HCT116 (cell line): ENCODE measurements at regions not wholly inside any gene's neighbourhood (a gene's known extent, or its start where the extent isn't known, plus 50 kb on each side); places are given as distances from the start of the nearest gene placed in this dataset.

ENCODE experiments used
- ATAC-seq: fragments of 200-7000 bp; cut with Tn5 transposase; 2 replicates; pipeline ENCODE4 v1.9.1; 2020; ENCODE audit warnings: mild to moderate bottlenecking, moderate library complexity
- BruUV-seq: library from RNA; stranded (reverse); fragments of 400-500 nt; replicated peaks from 2 replicates; lab custom pipeline; 2021; lab: Mats Ljungman, UMichigan
- CTCF ChIA-PET: fragments of 300-600 bp; sonication (Branson Sonifier 250); formaldehyde crosslinking; loops from one replicate; lab custom pipeline; 2021; ENCODE audit warnings: antibody characterized with exemption; lab: Charles Lee
- POLR2A ChIA-PET: fragments of 300-600, 350-600 bp; sonication (Branson Sonifier 250); formaldehyde crosslinking; loops from one replicate; lab custom pipeline; 2021; ENCODE audit warnings: antibody characterized with exemption; lab: Charles Lee
- RAD21 ChIA-PET, 2 experiments: fragments of 300-600 bp; sonication (Branson Sonifier 250); formaldehyde crosslinking; loops; one replicate each; lab custom pipeline; 2023; ENCODE audit warnings: low total read pairs in 2 of 2; ENCODE audit not compliant: uncharacterized antibody in 2 of 2, unreplicated experiment in 2 of 2, low non-redundant PET in 1 of 2; lab: Charles Lee
- DNase-seq: peaks from one replicate; pipeline ENCODE4 v3.0.0-alpha.2; 2010; ENCODE audit warnings: low read depth, low spot score
- H2AFZ ChIP-seq: fragments of 200-600 bp; shearing (Covaris generic), sonication (generic); 2 replicates; pipeline ENCODE4 v1.6.1; 2017; ENCODE audit warnings: low read depth, mixed run types, mixed read lengths, antibody characterized with exemption, low read length; ENCODE audit not compliant: poor library complexity, severe bottlenecking
- H3K27ac ChIP-seq: 2 replicates; pipeline ENCODE4 v1.5.1; 2012; ENCODE audit warnings: low read depth, low read length
- H3K27me3 ChIP-seq: fragments of 200-600 bp; sonication (generic); 2 replicates; pipeline ENCODE4 v1.6.1; 2016; ENCODE audit warnings: mixed run types, low read length, mixed read lengths; ENCODE audit not compliant: insufficient read depth
- H3K36me3 ChIP-seq, 2 experiments: fragments of 200-500 bp in 1 of 2; fragments of 200-600 bp in 1 of 2; sonication (Bioruptor generic) in 1 of 2; sonication (generic) in 1 of 2; 2 replicates each; pipeline versions ENCODE4 v1.5.1 to v1.6.1; 2014 to 2016; ENCODE audit warnings: low read length in 2 of 2, inconsistent platforms in 1 of 2, mixed read lengths in 1 of 2, mixed run types in 1 of 2; ENCODE audit not compliant: insufficient read depth in 2 of 2, control insufficient read depth in 1 of 2
- H3K4me1 ChIP-seq, 2 experiments: fragments of 200-600 bp in 1 of 2; sonication (generic) in 1 of 2; 2 replicates each; pipeline versions ENCODE4 v1.5.1 to v1.6.1; 2012 to 2017; ENCODE audit warnings: low read length in 2 of 2, inconsistent platforms in 1 of 2, mild to moderate bottlenecking in 1 of 2, mixed read lengths in 1 of 2, mixed run types in 1 of 2, moderate library complexity in 1 of 2; ENCODE audit not compliant: insufficient read depth in 2 of 2, control insufficient read depth in 1 of 2
- H3K4me2 ChIP-seq: fragments of 200-600 bp; sonication (generic); 2 replicates; pipeline ENCODE4 v1.6.1; 2017; ENCODE audit warnings: mixed run types, low read length, mixed read lengths
- H3K4me3 ChIP-seq, 2 experiments: fragments of 200-600 bp in 1 of 2; sonication (generic) in 1 of 2; replicated peaks in 1 of 2; 2 replicates each; pipeline ENCODE4 v1.5.1; 2011 to 2016; ENCODE audit warnings: low read length in 2 of 2, control low read depth in 1 of 2, low read depth in 1 of 2, mild to moderate bottlenecking in 1 of 2, mixed read lengths in 1 of 2, mixed run types in 1 of 2
- H3K79me2 ChIP-seq: fragments of 200-600 bp; sonication (generic); 2 replicates; pipeline ENCODE4 v1.6.1; 2017; ENCODE audit warnings: mild to moderate bottlenecking, mixed run types, low read length, moderate library complexity, mixed read lengths; ENCODE audit not compliant: insufficient read depth
- H3K9ac ChIP-seq: fragments of 200-600 bp; sonication (generic); 2 replicates; pipeline ENCODE4 v1.6.1; 2016; ENCODE audit warnings: low read length, mixed read lengths
- H3K9me2 ChIP-seq: fragments of 200-600 bp; sonication (generic), shearing (Covaris generic); 2 replicates; pipeline ENCODE4 v1.6.1; 2017; ENCODE audit warnings: mixed run types, mild to moderate bottlenecking, moderate library complexity; ENCODE audit not compliant: insufficient read depth
- H3K9me3 ChIP-seq, 2 experiments: fragments of 200-500 bp in 1 of 2; fragments of 200-600 bp in 1 of 2; sonication (Bioruptor generic) in 1 of 2; sonication (generic) in 1 of 2; 2 replicates each; pipeline ENCODE4 v1.6.1; 2014 to 2017; ENCODE audit warnings: low read length in 2 of 2, mixed read lengths in 2 of 2, inconsistent platforms in 1 of 2, low read depth in 1 of 2, mild to moderate bottlenecking in 1 of 2, mixed run types in 1 of 2, moderate library complexity in 1 of 2; ENCODE audit not compliant: control insufficient read depth in 1 of 2, insufficient read depth in 1 of 2
- H4K20me1 ChIP-seq: fragments of 200-600 bp; sonication (generic), shearing (Covaris generic); 2 replicates; pipeline ENCODE4 v1.6.1; 2017; ENCODE audit warnings: mixed run types, mild to moderate bottlenecking, moderate library complexity; ENCODE audit not compliant: insufficient read depth
- ATF3 ChIP-seq: IDR thresholded peaks from 2 replicates; pipeline ENCODE4 v1.6.1; 2012
- EGR1 ChIP-seq: IDR thresholded peaks from 2 replicates; pipeline ENCODE4 v1.6.1; 2012; ENCODE audit warnings: low read depth
- ELF1 ChIP-seq: IDR thresholded peaks from 2 replicates; pipeline ENCODE4 v1.6.1; 2012; ENCODE audit warnings: low read depth, borderline replicate concordance
- EZH2 ChIP-seq: fragments of 200-600 bp; sonication (generic); IDR thresholded peaks from 2 replicates; pipeline ENCODE4 v1.6.1; 2017; ENCODE audit warnings: antibody characterized with exemption, mixed run types
- EZH2phosphoT487 ChIP-seq: fragments of 200-600 bp; IDR thresholded peaks from 2 replicates; pipeline ENCODE4 v1.6.1; 2018; ENCODE audit warnings: antibody characterized with exemption, borderline replicate concordance
- FOSL1 ChIP-seq: IDR thresholded peaks from 2 replicates; pipeline ENCODE4 v1.6.1; 2012; ENCODE audit warnings: low read depth
- JUND ChIP-seq: IDR thresholded peaks from 2 replicates; pipeline ENCODE4 v1.6.1; 2012
- MAX ChIP-seq: IDR thresholded peaks from 2 replicates; pipeline ENCODE4 v1.6.1; 2012
- POLR2A ChIP-seq: IDR thresholded peaks from 2 replicates; pipeline ENCODE4 v1.7.0; 2011; ENCODE audit warnings: borderline replicate concordance; ENCODE audit not compliant: insufficient read depth, insufficient read length; ENCODE audit errors: extremely low read depth
- POLR2AphosphoS5 ChIP-seq: IDR thresholded peaks from 2 replicates; pipeline ENCODE4 v1.6.1; 2011; ENCODE audit warnings: mild to moderate bottlenecking, low read depth, low read length, moderate library complexity
- REST ChIP-seq: IDR thresholded peaks from 2 replicates; pipeline ENCODE4 v1.6.1; 2012; ENCODE audit warnings: low read depth
- SP1 ChIP-seq: IDR thresholded peaks from 2 replicates; pipeline ENCODE4 v1.6.1; 2012; ENCODE audit warnings: low read depth
- SRF ChIP-seq: IDR thresholded peaks from 2 replicates; pipeline ENCODE4 v1.6.1; 2012; ENCODE audit warnings: low read depth
- YY1 ChIP-seq: IDR thresholded peaks from 2 replicates; pipeline ENCODE4 v1.6.1; 2011; ENCODE audit warnings: low read length, low read depth, moderate library complexity, mild to moderate bottlenecking; ENCODE audit not compliant: insufficient replicate concordance; ENCODE audit errors: extremely low read depth
- ZBTB33 ChIP-seq: IDR thresholded peaks from 2 replicates; pipeline ENCODE4 v1.6.1; 2011; ENCODE audit warnings: mild to moderate bottlenecking, low read length, moderate library complexity; ENCODE audit not compliant: insufficient replicate concordance; ENCODE audit errors: extremely low read depth
- intact Hi-C: fragments of 100-400 bp; cut with micrococcal nuclease; formaldehyde crosslinking; loops from 2 replicates; pipeline ENCODE4 v1.10.0; 2022

- no peak overlapping the region for H3K4me2 ChIP-seq
- CTCF ChIA-PET, result no interaction called here
- no peak overlapping the region for H2AFZ ChIP-seq
- POLR2A ChIA-PET, result no interaction called here
- H3K9me2 ChIP-seq, result no peaks in the 10 kb centered on the region
- no TSS peak for BruUV-seq
- ATAC-seq (no peak), DNase-seq (no peak)
- no peaks in the 10 kb centered on the region for H3K36me3 ChIP-seq
- TF ChIP-seq YY1 (no peak), POLR2AphosphoS5 (no peak)
- no peaks in the 10 kb centered on the region for H4K20me1 ChIP-seq
- H3K27ac ChIP-seq, result no peak overlapping the region
- intact Hi-C loops, result no loop called here
- H3K9ac ChIP-seq, result no peak overlapping the region
- no peak overlapping the region for H3K4me3 ChIP-seq
- no peaks in the 10 kb centered on the region for H3K27me3 ChIP-seq
- no peaks in the 10 kb centered on the region for H3K9me3 ChIP-seq
- no peaks in the 10 kb centered on the region for H3K79me2 ChIP-seq
- no peaks in the 10 kb centered on the region for H3K4me1 ChIP-seq
- RAD21 ChIA-PET, result no interaction called here
These were observed 349.1 kb upstream of the GJE1 start for GRCh38 chr6:141783585-141783984.

- no peaks in the 10 kb centered on the region for H3K36me3 ChIP-seq
- CTCF ChIA-PET, result no interaction called here
- DNase-seq (no peak), ATAC-seq (no peak)
- no TSS peak for BruUV-seq
- no peak overlapping the region for H2AFZ ChIP-seq
- H3K27ac ChIP-seq, result no peak overlapping the region
- no peak overlapping the region for H3K9ac ChIP-seq
- RAD21 ChIA-PET, result no interaction called here
- intact Hi-C loops, result no loop called here
- no peak overlapping the region for H3K4me3 ChIP-seq
- no peaks in the 10 kb centered on the region for H3K79me2 ChIP-seq
- H3K9me2 ChIP-seq, result no peaks in the 10 kb centered on the region; the same call in 1 of the 2 replicates
- no peaks in the 10 kb centered on the region for H3K9me3 ChIP-seq
- H3K4me1 ChIP-seq, result no peaks in the 10 kb centered on the region
- TF ChIP-seq YY1, result no peak
- no peak for TF ChIP-seq POLR2A
- TF ChIP-seq ELF1, result no peak
- TF ChIP-seq FOSL1, result no peak
- TF ChIP-seq ATF3, result no peak
- TF ChIP-seq EGR1, result no peak
- no peak for TF ChIP-seq EZH2
- TF ChIP-seq SRF, result no peak
- no peak for TF ChIP-seq REST
- TF ChIP-seq POLR2AphosphoS5, result no peak
- TF ChIP-seq SP1, result no peak
- no peak for TF ChIP-seq ZBTB33
- no peak for TF ChIP-seq MAX
- TF ChIP-seq JUND, result no peak
- TF ChIP-seq EZH2phosphoT487, result no peak
- no peaks in the 10 kb centered on the region for H3K27me3 ChIP-seq
- H3K4me2 ChIP-seq, result no peak overlapping the region
- POLR2A ChIA-PET, result no interaction called here
- H4K20me1 ChIP-seq, result no peaks in the 10 kb centered on the region
These were observed 352.4 kb upstream of the GJE1 start for GRCh38 chr6:141780296-141780695.
